Stimulated activated CD8-positive, alpha-beta memory T cell treated with anti-CD3 and anti-CD28 coated beads, Interleukin-7, amount 100 ng/mL, for 4 hours (primary cell): ENCODE measurements at regions not wholly inside any gene's neighbourhood (a gene's known extent, or its start where the extent isn't known, plus 50 kb on each side); places are given as distances from the start of the nearest gene placed in this dataset.

Source experiments
- DNase-seq, 2 donors: peaks; one replicate each; pipeline ENCODE4 v3.0.0-alpha.2; 2020; ENCODE audit warnings: low read depth in 2 of 2

DNA sequence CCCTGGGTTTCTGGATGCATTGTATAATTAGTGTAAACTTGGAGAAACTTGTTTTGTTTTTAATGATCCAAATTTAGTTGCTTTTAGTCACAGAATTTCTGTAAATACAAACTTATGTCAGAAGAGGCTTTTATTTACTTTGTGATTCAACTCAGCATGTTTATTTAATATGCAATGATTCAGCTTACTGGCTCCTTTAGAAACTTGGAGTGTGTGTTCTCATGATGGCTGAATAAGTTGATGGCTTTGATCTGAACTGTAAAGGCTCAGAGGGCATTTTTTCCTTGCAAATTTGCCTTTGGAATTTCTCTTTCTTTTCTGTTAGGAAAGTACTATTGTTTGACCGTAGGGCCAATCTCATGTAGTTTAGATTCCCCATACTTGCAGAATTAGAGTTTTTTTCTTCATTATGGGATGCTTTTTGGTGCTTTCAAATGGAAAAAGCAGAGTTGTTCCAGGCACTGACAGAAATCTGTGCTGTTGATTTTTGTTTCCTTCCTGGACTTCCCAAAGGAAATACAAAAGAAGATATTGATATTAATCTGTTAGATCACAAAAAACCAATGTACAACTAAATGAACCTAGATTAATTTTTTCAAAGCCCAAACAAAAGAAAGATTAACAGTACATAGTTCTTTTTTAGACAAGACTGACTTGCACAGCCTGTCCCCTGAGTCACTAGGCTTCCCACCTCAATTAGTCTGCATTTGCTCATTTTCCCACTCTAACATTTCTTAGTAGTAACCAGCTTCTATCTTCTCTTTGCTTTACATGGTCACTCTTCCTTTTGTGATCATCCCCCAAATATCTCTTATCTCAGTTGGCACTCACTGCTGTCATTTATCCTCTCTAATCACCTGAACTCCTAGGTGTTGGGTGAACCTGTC lies 96.8 kb upstream of the AGR3 start:
- DNase-seq = no peak

DNA sequence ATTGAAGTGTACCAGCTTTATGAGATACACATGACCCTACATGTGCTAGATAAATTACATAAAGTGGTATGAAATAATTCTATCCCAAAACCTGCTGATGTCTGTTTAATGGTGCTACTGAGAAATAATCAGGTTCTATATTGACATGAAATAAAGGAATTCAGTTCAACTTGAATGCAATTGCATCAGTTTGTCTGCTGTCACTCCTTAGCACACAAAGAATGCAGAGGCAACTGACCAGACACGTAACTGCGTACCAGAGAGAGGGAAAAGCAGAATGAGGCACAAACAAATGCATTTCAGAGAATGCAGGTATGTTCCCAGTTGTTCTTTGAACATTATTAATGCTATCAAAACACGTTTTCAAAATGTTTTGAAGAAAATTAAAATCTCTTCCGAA lies 98.8 kb upstream of the AGR3 start:
- no peak for DNase-seq

GRCh38 chr7:16982640-16983350 lies 101.0 kb upstream of the AGR3 start:
- peak in 1 of 2 donors; percentile 12 for DNase-seq

- no peak for DNase-seq
Observed at GRCh38 chr7:16984375-16984774, 102.6 kb upstream of the AGR3 start.

GRCh38 chr7:16985621-16986020 lies 103.8 kb upstream of the AGR3 start:
- no peak for DNase-seq

- no peak for DNase-seq
Observed at GRCh38 chr7:16986755-16987154, 105.0 kb upstream of the AGR3 start.

DNA sequence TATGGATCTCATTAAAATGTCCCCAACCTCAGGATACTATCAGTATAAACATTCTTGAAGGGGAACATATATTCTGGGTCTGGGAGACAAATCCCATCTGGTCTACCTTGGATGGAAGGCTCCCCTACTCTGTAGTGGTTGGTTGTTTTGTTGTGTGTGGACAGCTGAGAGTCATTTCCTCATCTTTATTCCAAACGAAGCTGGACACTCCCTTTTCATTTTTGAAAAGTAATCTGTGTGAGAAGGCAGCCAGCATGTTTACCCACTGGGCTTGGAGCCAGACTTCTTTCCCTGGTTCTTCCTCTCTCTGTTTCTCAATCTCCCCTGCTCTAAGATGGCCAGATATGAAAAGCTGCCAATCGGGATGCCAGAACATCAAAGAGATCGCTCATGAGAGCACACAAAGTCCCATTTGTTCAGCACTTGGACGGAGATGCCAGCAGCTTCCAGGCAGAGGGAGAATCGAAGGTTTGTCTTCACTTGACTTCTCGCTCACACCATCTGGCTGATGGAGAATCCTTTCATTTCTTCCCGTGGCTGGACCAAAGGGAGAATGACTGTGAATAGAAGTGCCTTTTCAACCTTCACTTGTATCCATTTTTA lies 108.1 kb upstream of the AGR3 start:
- DNase-seq = no peak

DNA sequence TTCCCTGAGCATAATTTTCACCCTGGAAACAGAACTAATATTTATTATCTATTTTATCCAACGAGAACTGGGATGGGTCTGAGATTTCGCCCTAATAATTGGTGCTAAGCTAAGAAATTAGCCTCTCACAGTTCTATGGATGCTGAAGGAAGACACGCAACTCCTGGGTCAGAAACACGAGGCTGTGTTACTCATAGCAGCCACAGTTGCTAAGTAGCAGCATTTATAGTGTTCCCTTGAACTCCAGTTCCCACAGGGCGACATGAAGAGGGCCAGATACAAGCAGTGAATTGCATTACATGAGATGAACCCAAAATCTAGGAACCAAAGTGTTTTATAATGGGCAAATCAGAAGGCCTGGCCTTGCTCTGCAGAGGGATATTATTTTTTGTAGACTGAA lies 109.8 kb upstream of the AGR3 start:
- no peak for DNase-seq

DNA sequence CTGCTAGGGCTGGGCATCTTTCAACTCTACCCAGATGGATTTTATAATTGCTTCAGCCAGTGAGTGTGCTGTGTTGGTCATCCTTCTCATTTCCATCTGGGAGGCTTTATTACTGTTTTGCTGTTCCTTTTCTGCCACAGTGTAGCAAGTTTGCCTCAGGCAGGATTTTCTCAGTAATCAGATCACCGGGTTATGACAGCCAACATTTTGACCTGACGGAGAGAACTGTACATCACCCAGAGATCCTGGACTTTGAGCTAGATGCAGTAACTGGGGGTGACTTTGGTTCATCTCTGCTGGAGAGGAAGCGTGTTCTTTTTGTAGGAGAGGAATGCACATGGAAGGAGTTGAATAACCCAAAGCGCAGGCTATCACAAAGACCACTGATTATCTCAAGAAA lies 111.8 kb upstream of the AGR3 start:
- DNase-seq = no peak

- no peak for DNase-seq
Observed at GRCh38 chr7:16998481-16999051, 116.8 kb upstream of the AGR3 start.

- no peak for DNase-seq
Observed at GRCh38 chr7:16999541-17000267, 117.9 kb upstream of the AGR3 start.

DNA sequence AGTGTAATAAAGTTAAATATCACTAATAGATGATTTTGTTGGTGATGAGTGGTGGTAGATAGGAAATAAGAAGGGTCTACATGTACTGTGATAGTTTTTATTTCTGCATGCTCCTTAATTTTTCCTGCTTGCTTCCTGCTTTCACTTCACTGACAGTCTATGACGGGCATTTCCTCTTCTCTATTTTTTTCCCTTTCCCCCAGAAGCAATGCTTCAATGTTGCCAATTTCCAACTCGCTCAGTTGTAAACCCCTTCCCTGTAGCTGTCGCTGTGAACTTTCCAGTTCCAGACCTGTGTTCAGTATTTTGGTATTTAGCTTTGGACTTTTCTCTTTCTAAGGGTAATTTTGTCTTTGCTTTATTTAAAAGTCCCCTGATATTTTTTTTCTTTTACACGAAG lies 123.5 kb upstream of the AGR3 start:
- DNase-seq = no peak

GRCh38 chr7:17007841-17008240 lies 126.1 kb upstream of the AGR3 start:
- no peak for DNase-seq

- DNase-seq = no peak
Observed at GRCh38 chr7:17009007-17009719, 127.4 kb upstream of the AGR3 start.

DNA sequence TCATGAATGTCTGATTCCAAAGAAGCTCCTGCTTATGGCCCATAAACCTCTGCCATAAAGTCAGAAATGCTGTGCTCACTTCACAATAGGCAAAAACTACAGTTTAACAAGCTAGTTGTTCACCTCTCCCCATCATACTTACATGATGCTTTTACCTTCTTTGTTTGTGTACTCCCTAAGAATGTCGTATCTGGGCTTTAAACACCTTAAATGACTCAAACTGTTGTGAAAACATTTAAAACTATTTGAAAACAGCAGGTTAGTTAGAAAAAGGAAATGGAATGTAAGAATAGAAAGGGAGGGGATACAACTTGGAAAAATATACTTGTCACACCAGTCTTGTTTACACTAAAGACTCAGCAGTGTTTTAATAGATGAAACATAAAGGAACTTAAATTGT lies 128.2 kb upstream of the AGR3 start:
- DNase-seq = no peak

- DNase-seq = no peak
Observed at GRCh38 chr7:17010637-17011300, 129.0 kb upstream of the AGR3 start.

DNA sequence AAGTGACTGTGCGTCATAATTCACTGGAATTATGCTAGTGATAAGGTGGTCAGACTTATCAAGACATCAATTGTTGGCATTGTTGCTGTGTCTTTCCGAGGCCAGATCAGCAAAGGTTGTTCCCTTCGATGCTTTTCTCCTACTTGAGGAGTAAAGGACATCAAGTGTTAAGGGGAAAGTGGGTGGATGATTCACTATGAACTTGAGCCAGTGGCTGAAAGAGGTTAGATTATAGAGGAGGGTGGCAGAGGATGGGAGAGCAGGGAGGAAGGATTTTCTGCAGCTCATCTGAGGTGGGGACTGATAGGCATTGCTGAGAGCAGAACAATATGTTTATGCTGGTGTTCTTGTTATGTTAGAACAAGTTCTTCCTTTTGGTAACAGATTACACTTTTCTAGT lies 131.4 kb upstream of the AGR3 start:
- no peak for DNase-seq

DNA sequence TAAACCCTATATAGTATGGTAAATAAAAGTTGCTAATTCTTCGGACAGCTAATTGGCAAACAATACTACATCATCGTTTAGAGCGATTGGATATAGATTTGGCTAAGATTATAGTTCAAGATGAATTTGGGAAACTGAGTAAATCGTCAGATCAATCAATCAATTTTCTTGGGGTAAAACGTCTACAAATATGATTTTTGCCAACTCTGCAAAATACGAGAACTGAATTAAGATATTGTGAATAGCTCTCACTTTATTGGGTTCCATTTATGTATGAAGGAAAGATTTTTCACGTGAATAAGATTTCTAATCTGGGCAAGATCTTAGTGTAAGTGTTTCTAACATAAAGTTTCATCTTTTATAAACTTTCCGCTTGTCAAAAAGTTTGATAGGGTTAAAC lies 132.9 kb upstream of the AGR3 start:
- DNase-seq = no peak

GRCh38 chr7:17015598-17016031 lies 133.8 kb upstream of the AGR3 start:
- no peak for DNase-seq

DNA sequence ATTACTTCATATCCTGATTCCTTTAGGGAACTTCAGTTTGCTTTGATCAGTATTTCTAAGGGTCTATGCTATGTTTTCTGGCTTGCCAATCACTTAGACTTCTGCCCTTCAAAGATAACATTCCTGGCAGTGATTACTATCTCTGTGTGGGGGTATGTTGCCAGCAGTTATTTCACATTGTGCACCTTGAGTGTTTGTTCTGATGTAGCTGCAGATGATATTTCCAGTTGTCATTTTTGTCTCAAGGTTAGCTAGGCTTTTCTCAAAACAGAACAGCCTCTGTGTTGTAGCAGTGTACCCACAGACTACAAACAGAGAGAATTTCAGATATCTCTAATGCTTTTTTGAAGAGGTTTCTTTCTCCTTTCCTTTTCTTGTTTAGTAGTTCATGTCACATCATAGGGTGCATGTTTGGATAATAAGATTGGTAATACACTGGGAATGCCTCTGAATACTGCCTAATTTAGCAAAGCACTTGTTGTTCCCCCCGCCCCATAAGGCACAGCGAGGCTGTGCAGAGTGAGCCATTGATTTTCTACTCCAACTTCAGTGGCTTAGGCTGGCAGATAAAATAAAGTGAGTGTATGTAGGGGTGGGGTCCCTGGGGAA lies 134.7 kb upstream of the AGR3 start:
- no peak for DNase-seq
